A549 (cell line): ENCODE measurements at regions not wholly inside any gene's neighbourhood (a gene's known extent, or its start where the extent isn't known, plus 50 kb on each side); places are given as distances from the start of the nearest gene placed in this dataset.

Experiments used
- BHLHE40 ChIP-seq: IDR thresholded peaks from 2 replicates; pipeline ENCODE4 v1.6.1; 2012; ENCODE audit warnings: low read depth, low read length, inconsistent platforms
- JUN ChIP-seq, 2 experiments: fragments of >200 bp; sonication (Bioruptor Twin); formaldehyde crosslinking; IDR thresholded peaks; 2 replicates in 1 of 2; 3 replicates in 1 of 2; pipeline ENCODE4 v1.6.1; 2016 to 2017
- MAFK ChIP-seq: fragments of 450-650 bp; IDR thresholded peaks from 2 replicates; pipeline ENCODE4 v1.6.1; 2014; ENCODE audit not compliant: partially characterized antibody
- NFE2L2 ChIP-seq: fragments of 150-350 bp; conservative IDR thresholded peaks from 2 replicates; pipeline ENCODE4 v1.6.1; 2014; ENCODE audit warnings: low read length
- NPAS2 ChIP-seq: fragments of 250-450 bp; sonication (Bioruptor Pico); IDR thresholded peaks from 2 replicates; pipeline ENCODE4 v1.8.0; 2022; ENCODE audit warnings: mild to moderate bottlenecking, moderate library complexity, borderline replicate concordance
- POLR2A ChIP-seq: IDR thresholded peaks from 2 replicates; pipeline ENCODE4 v1.6.1; 2012; ENCODE audit warnings: mild to moderate bottlenecking, low read length
- RCOR1 ChIP-seq: fragments of 150-350 bp; IDR thresholded peaks from 2 replicates; pipeline ENCODE4 v1.6.1; 2014; ENCODE audit warnings: antibody characterized with exemption, low read length, low read depth
- TF ChIP-seq, protein P1 (sequence below): fragments of >200 bp; sonication (Bioruptor Twin); formaldehyde crosslinking; IDR thresholded peaks from 3 replicates; pipeline ENCODE4 v1.5.1; 2016
- TF ChIP-seq, protein P2 (sequence below): IDR thresholded peaks from 2 replicates; pipeline ENCODE4 v1.6.1; 2012
- TF ChIP-seq, protein P3 (sequence below): IDR thresholded peaks from 2 replicates; pipeline ENCODE4 v1.6.1; 2012; ENCODE audit warnings: low read depth, borderline replicate concordance
- TF ChIP-seq, protein P4 (sequence below): IDR thresholded peaks from 2 replicates; pipeline ENCODE4 v1.6.1; 2012

DNA sequence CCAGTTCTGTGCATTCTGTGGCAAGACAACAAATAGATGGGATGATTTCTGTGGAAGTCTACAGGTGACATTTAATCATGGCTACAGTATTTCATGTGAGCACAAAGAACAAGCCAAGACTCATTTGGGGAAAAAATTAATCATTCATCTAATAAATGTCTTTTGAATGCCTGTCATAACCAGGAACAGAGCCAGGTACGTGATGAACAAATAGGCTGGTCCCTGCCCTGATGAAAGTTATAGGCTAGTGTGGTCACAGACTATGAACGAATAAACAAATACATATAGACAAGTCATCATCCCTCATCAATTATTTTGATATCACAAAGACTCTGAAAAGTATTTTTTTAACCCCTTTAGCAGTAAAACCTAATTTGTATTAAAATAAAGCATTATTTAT lies 226.4 kb upstream of the RRP15 start:
- TF ChIP-seq, protein P1, sequence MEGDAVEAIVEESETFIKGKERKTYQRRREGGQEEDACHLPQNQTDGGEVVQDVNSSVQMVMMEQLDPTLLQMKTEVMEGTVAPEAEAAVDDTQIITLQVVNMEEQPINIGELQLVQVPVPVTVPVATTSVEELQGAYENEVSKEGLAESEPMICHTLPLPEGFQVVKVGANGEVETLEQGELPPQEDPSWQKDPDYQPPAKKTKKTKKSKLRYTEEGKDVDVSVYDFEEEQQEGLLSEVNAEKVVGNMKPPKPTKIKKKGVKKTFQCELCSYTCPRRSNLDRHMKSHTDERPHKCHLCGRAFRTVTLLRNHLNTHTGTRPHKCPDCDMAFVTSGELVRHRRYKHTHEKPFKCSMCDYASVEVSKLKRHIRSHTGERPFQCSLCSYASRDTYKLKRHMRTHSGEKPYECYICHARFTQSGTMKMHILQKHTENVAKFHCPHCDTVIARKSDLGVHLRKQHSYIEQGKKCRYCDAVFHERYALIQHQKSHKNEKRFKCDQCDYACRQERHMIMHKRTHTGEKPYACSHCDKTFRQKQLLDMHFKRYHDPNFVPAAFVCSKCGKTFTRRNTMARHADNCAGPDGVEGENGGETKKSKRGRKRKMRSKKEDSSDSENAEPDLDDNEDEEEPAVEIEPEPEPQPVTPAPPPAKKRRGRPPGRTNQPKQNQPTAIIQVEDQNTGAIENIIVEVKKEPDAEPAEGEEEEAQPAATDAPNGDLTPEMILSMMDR: no peak
- no peak for TF ChIP-seq MAFK
- TF ChIP-seq, protein P2, sequence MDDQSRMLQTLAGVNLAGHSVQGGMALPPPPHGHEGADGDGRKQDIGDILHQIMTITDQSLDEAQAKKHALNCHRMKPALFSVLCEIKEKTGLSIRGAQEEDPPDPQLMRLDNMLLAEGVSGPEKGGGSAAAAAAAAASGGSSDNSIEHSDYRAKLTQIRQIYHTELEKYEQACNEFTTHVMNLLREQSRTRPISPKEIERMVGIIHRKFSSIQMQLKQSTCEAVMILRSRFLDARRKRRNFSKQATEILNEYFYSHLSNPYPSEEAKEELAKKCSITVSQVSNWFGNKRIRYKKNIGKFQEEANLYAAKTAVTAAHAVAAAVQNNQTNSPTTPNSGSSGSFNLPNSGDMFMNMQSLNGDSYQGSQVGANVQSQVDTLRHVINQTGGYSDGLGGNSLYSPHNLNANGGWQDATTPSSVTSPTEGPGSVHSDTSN: no peak
- TF ChIP-seq, protein P3, sequence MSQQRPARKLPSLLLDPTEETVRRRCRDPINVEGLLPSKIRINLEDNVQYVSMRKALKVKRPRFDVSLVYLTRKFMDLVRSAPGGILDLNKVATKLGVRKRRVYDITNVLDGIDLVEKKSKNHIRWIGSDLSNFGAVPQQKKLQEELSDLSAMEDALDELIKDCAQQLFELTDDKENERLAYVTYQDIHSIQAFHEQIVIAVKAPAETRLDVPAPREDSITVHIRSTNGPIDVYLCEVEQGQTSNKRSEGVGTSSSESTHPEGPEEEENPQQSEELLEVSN: no peak
- TF ChIP-seq, protein P4, sequence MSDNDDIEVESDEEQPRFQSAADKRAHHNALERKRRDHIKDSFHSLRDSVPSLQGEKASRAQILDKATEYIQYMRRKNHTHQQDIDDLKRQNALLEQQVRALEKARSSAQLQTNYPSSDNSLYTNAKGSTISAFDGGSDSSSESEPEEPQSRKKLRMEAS: no peak
- no peak for TF ChIP-seq POLR2A
- no peak for TF ChIP-seq NPAS2
- TF ChIP-seq NFE2L2: no peak
- no peak for TF ChIP-seq JUN (IDR thresholded peaks at IDR 0.05)
- TF ChIP-seq BHLHE40: no peak
- TF ChIP-seq RCOR1: no peak
